WTC11 (cell line): ENCODE measurements at regions not wholly inside any gene's neighbourhood (a gene's known extent, or its start where the extent isn't known, plus 50 kb on each side); places are given as distances from the start of the nearest gene placed in this dataset.

Source experiments
- ATAC-seq: fragments of 200-7000 bp; cut with Tn5 transposase; 2 replicates; pipeline ENCODE4 v1.10.0; 2021; ENCODE audit warnings: mild to moderate bottlenecking, moderate library complexity
- CTCF ChIA-PET: fragments of 300-600 bp; sonication (Branson Sonifier 250); formaldehyde crosslinking; loops from one replicate; lab custom pipeline; 2021; ENCODE audit warnings: antibody characterized with exemption; lab: Charles Lee
- POLR2A ChIA-PET: fragments of 350-600 bp; sonication (Branson Sonifier 250); formaldehyde crosslinking; loops from one replicate; lab custom pipeline; 2021; ENCODE audit warnings: antibody characterized with exemption; lab: Charles Lee
- DNase-seq: peaks from one replicate; pipeline ENCODE4 v3.0.0; 2021; ENCODE audit warnings: low spot score
- H3K27ac Mint-ChIP-seq: 2 replicates; pipeline ENCODE4 v1.8.0; 2021; ENCODE audit warnings: mixed read lengths
- H3K27me3 Mint-ChIP-seq: 2 replicates; pipeline ENCODE4 v1.8.0; 2021; ENCODE audit warnings: low read depth, mild to moderate bottlenecking, moderate library complexity, mixed read lengths
- H3K36me3 Mint-ChIP-seq: 2 replicates; pipeline ENCODE4 v1.8.0; 2021; ENCODE audit warnings: mixed read lengths
- H3K4me1 Mint-ChIP-seq: 2 replicates; pipeline ENCODE4 v1.8.0; 2022; ENCODE audit warnings: mixed read lengths
- H3K4me3 Mint-ChIP-seq: 2 replicates; pipeline ENCODE4 v1.8.0; 2021; ENCODE audit warnings: mild to moderate bottlenecking, moderate library complexity, mixed read lengths
- H3K9me3 Mint-ChIP-seq: 2 replicates; pipeline ENCODE4 v1.8.0; 2021; ENCODE audit warnings: mixed read lengths
- ATF6 ChIP-seq: sonication (generic); formaldehyde crosslinking; IDR thresholded peaks from 2 replicates; pipeline ENCODE4 v1.8.1; 2023; ENCODE audit warnings: mild to moderate bottlenecking, missing genetic modification reagents
- CREB1 ChIP-seq: sonication (generic); formaldehyde crosslinking; IDR thresholded peaks from 2 replicates; pipeline ENCODE4 v1.8.0; 2023; ENCODE audit warnings: mild to moderate bottlenecking, missing genetic modification reagents
- CREM ChIP-seq: sonication (generic); formaldehyde crosslinking; IDR thresholded peaks from 2 replicates; pipeline ENCODE4 v1.8.1; 2022; ENCODE audit warnings: mild to moderate bottlenecking, missing genetic modification reagents, moderate library complexity
- FOXP1 ChIP-seq: sonication (generic); formaldehyde crosslinking; IDR thresholded peaks from 2 replicates; pipeline ENCODE4 v1.8.0; 2022; ENCODE audit warnings: missing genetic modification reagents, mild to moderate bottlenecking, moderate library complexity, borderline replicate concordance
- HMGXB4 ChIP-seq: sonication (generic); formaldehyde crosslinking; IDR thresholded peaks from 2 replicates; pipeline ENCODE4 v1.8.1; 2023; ENCODE audit warnings: mild to moderate bottlenecking, moderate library complexity, missing genetic modification reagents
- JAZF1 ChIP-seq: fragments of 250-450 bp; sonication (Bioruptor Pico); IDR thresholded peaks from 2 replicates; pipeline ENCODE4 v1.9.0; 2021; ENCODE audit warnings: moderate library complexity, mild to moderate bottlenecking, inconsistent platforms
- MLX ChIP-seq: sonication (generic); formaldehyde crosslinking; IDR thresholded peaks from 2 replicates; pipeline ENCODE4 v1.8.1; 2023; ENCODE audit warnings: mild to moderate bottlenecking, missing genetic modification reagents, moderate library complexity
- MYBL2 ChIP-seq: sonication (generic); formaldehyde crosslinking; IDR thresholded peaks from 2 replicates; pipeline ENCODE4 v1.8.1; 2023; ENCODE audit warnings: mild to moderate bottlenecking, moderate library complexity, missing genetic modification reagents
- NFYB ChIP-seq: sonication (generic); formaldehyde crosslinking; conservative IDR thresholded peaks from 2 replicates; pipeline ENCODE4 v1.8.0; 2022; ENCODE audit warnings: low read depth, missing genetic modification reagents
- RORB ChIP-seq: fragments of 250-450 bp; sonication (Bioruptor Pico); IDR thresholded peaks from 2 replicates; pipeline ENCODE4 v1.9.0; 2021; ENCODE audit warnings: mild to moderate bottlenecking
- ZNF263 ChIP-seq: sonication (generic); formaldehyde crosslinking; IDR thresholded peaks from 2 replicates; pipeline ENCODE4 v1.8.1; 2022; ENCODE audit warnings: low read depth, mild to moderate bottlenecking, moderate library complexity, missing genetic modification reagents
- ZNF396 ChIP-seq: fragments of 250-450 bp; sonication (Bioruptor Pico); IDR thresholded peaks from 2 replicates; pipeline ENCODE4 v1.8.0; 2021; ENCODE audit warnings: mild to moderate bottlenecking, moderate library complexity, borderline replicate concordance
- ZNF416 ChIP-seq: fragments of 250-450 bp; sonication (Bioruptor Pico); IDR thresholded peaks from 2 replicates; pipeline ENCODE4 v1.9.0; 2021; ENCODE audit warnings: mild to moderate bottlenecking, inconsistent platforms
- TF ChIP-seq, protein P1 (sequence below): sonication (generic); formaldehyde crosslinking; IDR thresholded peaks from 2 replicates; pipeline ENCODE4 v1.8.1; 2022; ENCODE audit warnings: missing genetic modification reagents, borderline replicate concordance
- TF ChIP-seq, protein P2 (sequence below): sonication (generic); formaldehyde crosslinking; IDR thresholded peaks from 2 replicates; pipeline ENCODE4 v1.8.1; 2023; ENCODE audit warnings: mild to moderate bottlenecking, missing genetic modification reagents
- TF ChIP-seq, protein P3 (sequence below): sonication (generic); formaldehyde crosslinking; IDR thresholded peaks from 2 replicates; pipeline ENCODE4 v1.8.0; 2022; ENCODE audit warnings: mild to moderate bottlenecking, missing genetic modification reagents
- TF ChIP-seq, protein P4 (sequence below): sonication (generic); formaldehyde crosslinking; IDR thresholded peaks from 2 replicates; pipeline ENCODE4 v1.8.0; 2023; ENCODE audit warnings: missing genetic modification reagents, mild to moderate bottlenecking, borderline replicate concordance
- TF ChIP-seq, protein P5 (sequence below): sonication (generic); formaldehyde crosslinking; IDR thresholded peaks from 2 replicates; pipeline ENCODE4 v1.8.0; 2023; ENCODE audit warnings: mild to moderate bottlenecking, missing genetic modification reagents

- Mint-ChIP-seq H3K4me3 (no peak overlapping the region), H3K27me3 (no peaks in the 10 kb centered on the region), H3K27ac (no peak overlapping the region), H3K4me1 (no peaks in the 10 kb centered on the region), H3K36me3 (no peaks in the 10 kb centered on the region), H3K9me3 (no peaks in the 10 kb centered on the region)
- CTCF ChIA-PET, result no interaction called here
- TF ChIP-seq, protein P1, sequence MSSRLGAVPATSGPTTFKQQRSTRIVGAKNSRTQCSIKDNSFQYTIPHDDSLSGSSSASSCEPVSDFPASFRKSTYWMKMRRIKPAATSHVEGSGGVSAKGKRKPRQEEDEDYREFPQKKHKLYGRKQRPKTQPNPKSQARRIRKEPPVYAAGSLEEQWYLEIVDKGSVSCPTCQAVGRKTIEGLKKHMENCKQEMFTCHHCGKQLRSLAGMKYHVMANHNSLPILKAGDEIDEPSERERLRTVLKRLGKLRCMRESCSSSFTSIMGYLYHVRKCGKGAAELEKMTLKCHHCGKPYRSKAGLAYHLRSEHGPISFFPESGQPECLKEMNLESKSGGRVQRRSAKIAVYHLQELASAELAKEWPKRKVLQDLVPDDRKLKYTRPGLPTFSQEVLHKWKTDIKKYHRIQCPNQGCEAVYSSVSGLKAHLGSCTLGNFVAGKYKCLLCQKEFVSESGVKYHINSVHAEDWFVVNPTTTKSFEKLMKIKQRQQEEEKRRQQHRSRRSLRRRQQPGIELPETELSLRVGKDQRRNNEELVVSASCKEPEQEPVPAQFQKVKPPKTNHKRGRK (CRISPR knock-in tag), result no peak
- TF ChIP-seq ATF6 (CRISPR knock-in tag) (no peak), FOXP1 (CRISPR knock-in tag) (no peak), NFYB (CRISPR knock-in tag) (no peak), CREB1 (no peak), ZNF416 (CRISPR knock-in tag) (no peak), ZNF396 (CRISPR knock-in tag) (no peak), MYBL2 (no peak), ZNF263 (CRISPR knock-in tag) (no peak)
- TF ChIP-seq, protein P2, sequence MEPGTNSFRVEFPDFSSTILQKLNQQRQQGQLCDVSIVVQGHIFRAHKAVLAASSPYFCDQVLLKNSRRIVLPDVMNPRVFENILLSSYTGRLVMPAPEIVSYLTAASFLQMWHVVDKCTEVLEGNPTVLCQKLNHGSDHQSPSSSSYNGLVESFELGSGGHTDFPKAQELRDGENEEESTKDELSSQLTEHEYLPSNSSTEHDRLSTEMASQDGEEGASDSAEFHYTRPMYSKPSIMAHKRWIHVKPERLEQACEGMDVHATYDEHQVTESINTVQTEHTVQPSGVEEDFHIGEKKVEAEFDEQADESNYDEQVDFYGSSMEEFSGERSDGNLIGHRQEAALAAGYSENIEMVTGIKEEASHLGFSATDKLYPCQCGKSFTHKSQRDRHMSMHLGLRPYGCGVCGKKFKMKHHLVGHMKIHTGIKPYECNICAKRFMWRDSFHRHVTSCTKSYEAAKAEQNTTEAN (CRISPR knock-in tag), result no peak
- TF ChIP-seq, protein P3, sequence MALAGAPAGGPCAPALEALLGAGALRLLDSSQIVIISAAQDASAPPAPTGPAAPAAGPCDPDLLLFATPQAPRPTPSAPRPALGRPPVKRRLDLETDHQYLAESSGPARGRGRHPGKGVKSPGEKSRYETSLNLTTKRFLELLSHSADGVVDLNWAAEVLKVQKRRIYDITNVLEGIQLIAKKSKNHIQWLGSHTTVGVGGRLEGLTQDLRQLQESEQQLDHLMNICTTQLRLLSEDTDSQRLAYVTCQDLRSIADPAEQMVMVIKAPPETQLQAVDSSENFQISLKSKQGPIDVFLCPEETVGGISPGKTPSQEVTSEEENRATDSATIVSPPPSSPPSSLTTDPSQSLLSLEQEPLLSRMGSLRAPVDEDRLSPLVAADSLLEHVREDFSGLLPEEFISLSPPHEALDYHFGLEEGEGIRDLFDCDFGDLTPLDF (CRISPR knock-in tag), result no peak
- ATAC-seq (no peak), DNase-seq (no peak)
- POLR2A ChIA-PET, result no interaction called here
Measured at GRCh38 chr16:60821661-60822060, 1214.6 kb downstream of the CDH8 start.

DNA sequence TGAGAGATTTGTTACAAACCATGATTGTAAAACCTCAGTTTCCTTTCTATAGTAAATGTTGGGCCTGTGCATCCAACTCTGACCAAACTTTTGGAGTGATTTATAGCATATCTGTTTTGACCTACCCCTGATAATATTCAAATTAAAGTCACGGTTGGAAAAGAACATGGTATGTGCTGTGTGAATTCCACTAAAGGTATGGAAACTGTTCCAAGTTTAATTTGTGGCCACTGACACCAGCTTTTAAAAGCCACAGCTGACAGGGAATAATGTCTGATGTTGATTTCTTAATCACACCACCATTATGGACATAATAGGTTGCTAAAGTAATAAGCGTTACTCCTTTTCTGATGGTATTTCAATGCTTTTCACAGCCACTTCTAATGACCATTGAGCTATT, 1215.9 kb downstream of the CDH8 start:
- no peaks in the 10 kb centered on the region for H3K36me3 Mint-ChIP-seq
- ATAC-seq (no peak), DNase-seq (no peak)
- no peak overlapping the region for H3K27ac Mint-ChIP-seq
- POLR2A ChIA-PET, result no interaction called here
- no peaks in the 10 kb centered on the region for H3K9me3 Mint-ChIP-seq
- H3K4me1 Mint-ChIP-seq, result no peaks in the 10 kb centered on the region
- no peaks in the 10 kb centered on the region for H3K27me3 Mint-ChIP-seq
- H3K4me3 Mint-ChIP-seq, result no peak overlapping the region
- CTCF ChIA-PET, result no interaction called here
- TF ChIP-seq, protein P4, sequence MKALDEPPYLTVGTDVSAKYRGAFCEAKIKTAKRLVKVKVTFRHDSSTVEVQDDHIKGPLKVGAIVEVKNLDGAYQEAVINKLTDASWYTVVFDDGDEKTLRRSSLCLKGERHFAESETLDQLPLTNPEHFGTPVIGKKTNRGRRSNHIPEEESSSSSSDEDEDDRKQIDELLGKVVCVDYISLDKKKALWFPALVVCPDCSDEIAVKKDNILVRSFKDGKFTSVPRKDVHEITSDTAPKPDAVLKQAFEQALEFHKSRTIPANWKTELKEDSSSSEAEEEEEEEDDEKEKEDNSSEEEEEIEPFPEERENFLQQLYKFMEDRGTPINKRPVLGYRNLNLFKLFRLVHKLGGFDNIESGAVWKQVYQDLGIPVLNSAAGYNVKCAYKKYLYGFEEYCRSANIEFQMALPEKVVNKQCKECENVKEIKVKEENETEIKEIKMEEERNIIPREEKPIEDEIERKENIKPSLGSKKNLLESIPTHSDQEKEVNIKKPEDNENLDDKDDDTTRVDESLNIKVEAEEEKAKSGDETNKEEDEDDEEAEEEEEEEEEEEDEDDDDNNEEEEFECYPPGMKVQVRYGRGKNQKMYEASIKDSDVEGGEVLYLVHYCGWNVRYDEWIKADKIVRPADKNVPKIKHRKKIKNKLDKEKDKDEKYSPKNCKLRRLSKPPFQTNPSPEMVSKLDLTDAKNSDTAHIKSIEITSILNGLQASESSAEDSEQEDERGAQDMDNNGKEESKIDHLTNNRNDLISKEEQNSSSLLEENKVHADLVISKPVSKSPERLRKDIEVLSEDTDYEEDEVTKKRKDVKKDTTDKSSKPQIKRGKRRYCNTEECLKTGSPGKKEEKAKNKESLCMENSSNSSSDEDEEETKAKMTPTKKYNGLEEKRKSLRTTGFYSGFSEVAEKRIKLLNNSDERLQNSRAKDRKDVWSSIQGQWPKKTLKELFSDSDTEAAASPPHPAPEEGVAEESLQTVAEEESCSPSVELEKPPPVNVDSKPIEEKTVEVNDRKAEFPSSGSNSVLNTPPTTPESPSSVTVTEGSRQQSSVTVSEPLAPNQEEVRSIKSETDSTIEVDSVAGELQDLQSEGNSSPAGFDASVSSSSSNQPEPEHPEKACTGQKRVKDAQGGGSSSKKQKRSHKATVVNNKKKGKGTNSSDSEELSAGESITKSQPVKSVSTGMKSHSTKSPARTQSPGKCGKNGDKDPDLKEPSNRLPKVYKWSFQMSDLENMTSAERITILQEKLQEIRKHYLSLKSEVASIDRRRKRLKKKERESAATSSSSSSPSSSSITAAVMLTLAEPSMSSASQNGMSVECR (CRISPR knock-in tag), result no peak
- TF ChIP-seq, protein P5, sequence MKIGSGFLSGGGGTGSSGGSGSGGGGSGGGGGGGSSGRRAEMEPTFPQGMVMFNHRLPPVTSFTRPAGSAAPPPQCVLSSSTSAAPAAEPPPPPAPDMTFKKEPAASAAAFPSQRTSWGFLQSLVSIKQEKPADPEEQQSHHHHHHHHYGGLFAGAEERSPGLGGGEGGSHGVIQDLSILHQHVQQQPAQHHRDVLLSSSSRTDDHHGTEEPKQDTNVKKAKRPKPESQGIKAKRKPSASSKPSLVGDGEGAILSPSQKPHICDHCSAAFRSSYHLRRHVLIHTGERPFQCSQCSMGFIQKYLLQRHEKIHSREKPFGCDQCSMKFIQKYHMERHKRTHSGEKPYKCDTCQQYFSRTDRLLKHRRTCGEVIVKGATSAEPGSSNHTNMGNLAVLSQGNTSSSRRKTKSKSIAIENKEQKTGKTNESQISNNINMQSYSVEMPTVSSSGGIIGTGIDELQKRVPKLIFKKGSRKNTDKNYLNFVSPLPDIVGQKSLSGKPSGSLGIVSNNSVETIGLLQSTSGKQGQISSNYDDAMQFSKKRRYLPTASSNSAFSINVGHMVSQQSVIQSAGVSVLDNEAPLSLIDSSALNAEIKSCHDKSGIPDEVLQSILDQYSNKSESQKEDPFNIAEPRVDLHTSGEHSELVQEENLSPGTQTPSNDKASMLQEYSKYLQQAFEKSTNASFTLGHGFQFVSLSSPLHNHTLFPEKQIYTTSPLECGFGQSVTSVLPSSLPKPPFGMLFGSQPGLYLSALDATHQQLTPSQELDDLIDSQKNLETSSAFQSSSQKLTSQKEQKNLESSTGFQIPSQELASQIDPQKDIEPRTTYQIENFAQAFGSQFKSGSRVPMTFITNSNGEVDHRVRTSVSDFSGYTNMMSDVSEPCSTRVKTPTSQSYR (CRISPR knock-in tag), result no peak
- TF ChIP-seq RORB (CRISPR knock-in tag), result no peak
- no peak for TF ChIP-seq HMGXB4
- TF ChIP-seq CREM, result no peak
- TF ChIP-seq MLX (CRISPR knock-in tag), result no peak
- no peak for TF ChIP-seq JAZF1 (CRISPR knock-in tag)
